SK-N-SH (cell line): ENCODE measurements at regions not wholly inside any gene's neighbourhood (a gene's known extent, or its start where the extent isn't known, plus 50 kb on each side); places are given as distances from the start of the nearest gene placed in this dataset.

ENCODE experiments used
- CTCF ChIA-PET: fragments of 300-600, 350-600 bp; formaldehyde crosslinking; extraction: SDS; loops from one replicate; lab custom pipeline; 2021; lab: Yijun Ruan, JAX
- POLR2A ChIA-PET: fragments of 350-600 bp; sonication (Branson Sonifier 250); formaldehyde crosslinking; extraction: SDS; loops from one replicate; lab custom pipeline; 2020; ENCODE audit warnings: antibody characterized with exemption, inconsistent platforms; lab: Yijun Ruan, JAX
- DNase-seq: peaks from one replicate; pipeline ENCODE4 v3.0.0; 2012
- H2AFZ ChIP-seq: fragments of 200-600 bp; sonication (generic); 2 replicates; pipeline ENCODE4 v1.8.1; 2016; ENCODE audit warnings: antibody characterized with exemption, mild to moderate bottlenecking, low read depth
- H3F3A ChIP-seq: fragments of 200-600 bp; sonication (generic); replicated peaks from 2 replicates; pipeline ENCODE3; 2016; ENCODE audit warnings: antibody characterized with exemption, mild to moderate bottlenecking; ENCODE audit not compliant: insufficient read depth
- H3K27ac ChIP-seq, 2 experiments: fragments of 200-500 bp in 1 of 2; fragments of 200-600 bp in 1 of 2; sonication (Bioruptor generic) in 1 of 2; sonication (generic), shearing (Covaris generic) in 1 of 2; 2 replicates each; pipeline versions ENCODE4 v1.5.1 to v1.6.1; 2014 to 2016; ENCODE audit warnings: low read depth in 2 of 2, inconsistent platforms in 1 of 2, low read length in 1 of 2, mild to moderate bottlenecking in 1 of 2, mixed read lengths in 1 of 2
- H3K27me3 ChIP-seq: fragments of 200-600 bp; sonication (generic), shearing (Covaris generic); 2 replicates; pipeline ENCODE4 v1.6.1; 2016; ENCODE audit warnings: mixed run types; ENCODE audit not compliant: insufficient read depth
- H3K36me3 ChIP-seq, 2 experiments: fragments of 200-500 bp in 1 of 2; fragments of 200-600 bp in 1 of 2; sonication (Bioruptor generic) in 1 of 2; sonication (generic) in 1 of 2; replicated peaks in 1 of 2; 2 replicates each; pipeline versions ENCODE3 to v1.5.1; 2014 to 2016; ENCODE audit warnings: low read length in 1 of 2, mild to moderate bottlenecking in 1 of 2; ENCODE audit not compliant: insufficient read depth in 2 of 2, control insufficient read depth in 1 of 2
- H3K4me1 ChIP-seq, 2 experiments: fragments of 200-500 bp in 1 of 2; fragments of 200-600 bp in 1 of 2; sonication (Bioruptor generic) in 1 of 2; sonication (generic), shearing (Covaris generic) in 1 of 2; 2 replicates each; pipeline versions ENCODE4 v1.5.1 to v1.6.1; 2014 to 2016; ENCODE audit warnings: low read depth in 1 of 2, low read length in 1 of 2, mixed run types in 1 of 2; ENCODE audit not compliant: insufficient read depth in 2 of 2, control insufficient read depth in 1 of 2
- H3K4me2 ChIP-seq: fragments of 200-600 bp; sonication (generic), shearing (Covaris generic); 2 replicates; pipeline ENCODE4 v1.6.1; 2017; ENCODE audit warnings: mixed run types
- H3K4me3 ChIP-seq, 2 experiments: fragments of 200-500 bp in 1 of 2; fragments of 200-600 bp in 1 of 2; sonication (Bioruptor generic) in 1 of 2; sonication (generic), shearing (Covaris generic) in 1 of 2; 2 replicates each; pipeline versions ENCODE4 v1.5.1 to v1.8.1; 2014 to 2016; ENCODE audit warnings: low read depth in 2 of 2, inconsistent platforms in 1 of 2, low read length in 1 of 2, mild to moderate bottlenecking in 1 of 2, mixed read lengths in 1 of 2, moderate library complexity in 1 of 2
- H3K79me2 ChIP-seq: fragments of 200-600 bp; sonication (generic); 2 replicates; pipeline ENCODE4 v1.8.1; 2017; ENCODE audit warnings: mild to moderate bottlenecking; ENCODE audit not compliant: insufficient read depth
- H3K9ac ChIP-seq: fragments of 200-600 bp; sonication (generic); 2 replicates; pipeline ENCODE4 v1.6.1; 2017; ENCODE audit warnings: mixed run types
- H3K9me2 ChIP-seq: fragments of 200-600 bp; sonication (generic); 2 replicates; pipeline ENCODE4 v1.6.1; 2017; ENCODE audit warnings: mixed run types
- H3K9me3 ChIP-seq: fragments of 200-600 bp; sonication (generic); 2 replicates; pipeline ENCODE4 v1.6.1; 2017; ENCODE audit warnings: mixed run types, mild to moderate bottlenecking, moderate library complexity
- H4K20me1 ChIP-seq: fragments of 200-600 bp; sonication (generic); 2 replicates; pipeline ENCODE4 v1.6.1; 2017; ENCODE audit warnings: mild to moderate bottlenecking, mixed run types; ENCODE audit not compliant: insufficient read depth
- CTCF ChIP-seq: fragments of 200-600 bp; sonication (generic); IDR thresholded peaks from 2 replicates; pipeline ENCODE4 v1.6.1; 2017; ENCODE audit warnings: antibody characterized with exemption, mild to moderate bottlenecking, moderate library complexity
- ELF1 ChIP-seq: IDR thresholded peaks from 2 replicates; pipeline ENCODE4 v1.4.0; 2012
- EP300 ChIP-seq, 2 experiments: IDR thresholded peaks; 2 replicates each; pipeline versions ENCODE4 v1.4.0 to v1.6.1; 2012; ENCODE audit warnings: borderline replicate concordance in 1 of 2, low read depth in 1 of 2, low read length in 1 of 2
- EZH2phosphoT487 ChIP-seq: fragments of 200-600 bp; sonication (generic); IDR thresholded peaks from 2 replicates; pipeline ENCODE4 v1.6.1; 2017; ENCODE audit warnings: low read depth, mixed run types, mild to moderate bottlenecking, antibody characterized with exemption, moderate library complexity, borderline replicate concordance
- FOXJ3 ChIP-seq: sonication (generic); formaldehyde crosslinking; IDR thresholded peaks from 2 replicates; pipeline ENCODE4 v1.5.1; 2020; ENCODE audit warnings: mild to moderate bottlenecking, missing genetic modification reagents
- FOXM1 ChIP-seq: IDR thresholded peaks from 2 replicates; pipeline ENCODE4 v1.4.0; 2012; ENCODE audit warnings: low read depth, mild to moderate bottlenecking
- GABPA ChIP-seq: IDR thresholded peaks from 2 replicates; pipeline ENCODE4 v1.4.0; 2012; ENCODE audit warnings: low read depth, mild to moderate bottlenecking
- GATA2 ChIP-seq: sonication (generic); formaldehyde crosslinking; IDR thresholded peaks from 2 replicates; pipeline ENCODE4 v1.5.0; 2020; ENCODE audit warnings: mild to moderate bottlenecking, missing genetic modification reagents
- IRF3 ChIP-seq: fragments of 150-350 bp; IDR thresholded peaks from 2 replicates; pipeline ENCODE4 v1.6.1; 2016; ENCODE audit warnings: mild to moderate bottlenecking, low read depth, low read length
- JUND ChIP-seq: IDR thresholded peaks from 2 replicates; pipeline ENCODE4 v1.4.0; 2012
- MEF2A ChIP-seq: IDR thresholded peaks from 2 replicates; pipeline ENCODE4 v1.4.0; 2012; ENCODE audit warnings: low read depth, borderline replicate concordance
- PBX3 ChIP-seq: IDR thresholded peaks from 2 replicates; pipeline ENCODE4; 2012
- POLR2AphosphoS5 ChIP-seq: IDR thresholded peaks from 2 replicates; pipeline ENCODE4 v1.6.1; 2012; ENCODE audit warnings: low read depth, low read length
- RAD21 ChIP-seq: IDR thresholded peaks from 2 replicates; pipeline ENCODE4 v1.6.1; 2012; ENCODE audit warnings: mild to moderate bottlenecking, low read length
- RXRA ChIP-seq: IDR thresholded peaks from 2 replicates; pipeline ENCODE4 v1.4.0; 2012; ENCODE audit warnings: low read depth, mild to moderate bottlenecking, borderline replicate concordance
- SIN3A ChIP-seq: IDR thresholded peaks from 2 replicates; pipeline ENCODE4 v1.6.1; 2012; ENCODE audit warnings: low read depth, mild to moderate bottlenecking, low read length, moderate library complexity, borderline replicate concordance
- SMC3 ChIP-seq: IDR thresholded peaks from 2 replicates; pipeline ENCODE4 v1.6.1; 2012; ENCODE audit warnings: low read depth, low read length, improper control_type of control experiment
- TAF1 ChIP-seq: IDR thresholded peaks from 2 replicates; pipeline ENCODE4 v1.6.1; 2012; ENCODE audit warnings: low read depth, mild to moderate bottlenecking, low read length, moderate library complexity, borderline replicate concordance
- TCF12 ChIP-seq: IDR thresholded peaks from 2 replicates; pipeline ENCODE4 v1.4.0; 2012
- TEAD4 ChIP-seq: IDR thresholded peaks from 2 replicates; pipeline ENCODE4 v1.4.0; 2012; ENCODE audit warnings: mild to moderate bottlenecking, borderline replicate concordance; ENCODE audit not compliant: insufficient read depth
- YY1 ChIP-seq: IDR thresholded peaks from 2 replicates; pipeline ENCODE4 v1.4.0; 2012; ENCODE audit warnings: low read depth, mild to moderate bottlenecking
- WGBS: methylation state at CpG from one replicate; pipeline ENCODE4 v1.1.6; 2017; ENCODE audit warnings: low lambda C conversion rate; 5-methylcytosine and 5-hydroxymethylcytosine counted together

GRCh38 chr5:103477678-103478077, 84.9 kb downstream of the NUDT12 start (continued):
- TF ChIP-seq IRF3 (no peak), TEAD4 (no peak), JUND (no peak), POLR2AphosphoS5 (no peak), FOXJ3 (CRISPR knock-in tag) (no peak), FOXM1 (no peak)

GRCh38 chr5:103476811-103477210, 85.8 kb downstream of the NUDT12 start:
- Histone ChIP-seq H2AFZ (no peak overlapping the region), H3K27me3 (no peaks in the 10 kb centered on the region), H3K4me3 (no peak overlapping the region), H4K20me1 (no peaks in the 10 kb centered on the region), H3K4me1 (no peaks in the 10 kb centered on the region; a peak in 2 of 4 replicates), H3K9me2 (no peaks in the 10 kb centered on the region), H3K36me3 (no peaks in the 10 kb centered on the region), H3K9ac (no peak overlapping the region), H3F3A (peaks cover 4% of the 10 kb centered on the region), H3K4me2 (no peak overlapping the region), H3K9me3 (no peaks in the 10 kb centered on the region), H3K79me2 (no peaks in the 10 kb centered on the region), H3K27ac (no peak overlapping the region)
- no peak for DNase-seq
- ChIA-PET CTCF (interaction anchor here (1.2 to 5.5 kb wide), 5 partner anchors 7 to 262 kb away, joined by 5 to 101 read pairs (median 16); no protein-coding TSS in a partner anchor), POLR2A (no interaction called here)
- WGBS: 93% methylated on average over 5 of the region's 5 CpGs
- TF ChIP-seq GABPA (no peak), FOXJ3 (CRISPR knock-in tag) (no peak), TCF12 (no peak)

- no peak overlapping the region for H3K27ac ChIP-seq
- no peaks in the 10 kb centered on the region for H4K20me1 ChIP-seq
- no peaks in the 10 kb centered on the region; a peak in 2 of 4 replicates for H3K4me1 ChIP-seq
- ChIA-PET POLR2A (interaction anchor here (1.9 kb wide), 1 partner anchor 217 kb away, joined by 7 read pairs; the partner anchor contains the start of gene MACIR), CTCF (interaction anchor here (0.7 to 5.5 kb wide), 48 partner anchors 8 to 944 kb away, joined by 3 to 101 read pairs (median 4); partner anchors contain the start of genes GIN1, MACIR and PPIP5K2)
- no peak overlapping the region; a peak in 1 of 4 replicates for H3K4me3 ChIP-seq
- whole genome bisulfite sequencing: 43% methylated on average over 4 of the region's 4 CpGs
- peak; percentile 9 for DNase-seq
- no peaks in the 10 kb centered on the region for H3K27me3 ChIP-seq
- H3K9ac ChIP-seq: 0 out of 2 replicates have a peak overlapping the region, but pooled peaks have one; percentile 8
- no peaks in the 10 kb centered on the region for H3K9me2 ChIP-seq
- H2AFZ ChIP-seq: peak overlapping the region; percentile 60; the same call in 1 of the 2 replicates
- TF ChIP-seq RXRA (no peak), JUND (no peak), CTCF (peak; percentile 82), RAD21 (peak; percentile 93), EP300 (IDR thresholded peaks at IDR 0.05; ENCODE audit: borderline replicate concordance in 1 of 2, low read depth in 1 of 2, low read length in 1 of 2) (no peak), GATA2 (no peak), ELF1 (no peak), GABPA (no peak), TAF1 (no peak), EZH2phosphoT487 (no peak), MEF2A (no peak), SIN3A (no peak), IRF3 (no peak), POLR2AphosphoS5 (no peak), PBX3 (no peak), SMC3 (peak; percentile 65), YY1 (no peak)
- H3K9me3 ChIP-seq: no peaks in the 10 kb centered on the region
- peaks cover 4% of the 10 kb centered on the region for H3F3A ChIP-seq
- H3K36me3 ChIP-seq: no peaks in the 10 kb centered on the region
- H3K79me2 ChIP-seq: no peaks in the 10 kb centered on the region
- H3K4me2 ChIP-seq: no peak overlapping the region
These were observed 86.9 kb downstream of the NUDT12 start for GRCh38 chr5:103475629-103476240.
